ENCODE measurements at regions not wholly inside any gene's neighbourhood (a gene's known extent, or its start where the extent isn't known, plus 50 kb on each side); places are given as distances from the start of the nearest gene placed in this dataset.

DNA sequence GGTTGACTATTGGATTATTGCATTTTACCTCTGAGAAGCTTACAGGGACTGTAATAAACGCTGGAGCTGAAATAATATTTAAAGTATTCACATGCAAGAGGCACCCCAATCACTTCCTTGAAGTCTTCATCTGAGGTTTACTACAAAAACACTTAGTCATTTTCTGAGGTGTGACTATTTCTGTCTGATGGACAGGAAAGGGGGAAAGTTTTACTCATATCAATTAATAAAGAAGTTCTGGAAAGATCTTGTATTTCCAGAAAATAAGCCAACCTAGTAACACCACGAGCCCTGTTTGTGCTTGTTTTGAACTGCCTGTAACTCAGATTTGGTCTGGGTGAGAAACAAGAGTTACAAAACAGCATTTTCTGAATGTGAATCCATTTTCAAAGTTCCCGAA, 63.9 kb upstream of the PRKCQ start:
- TF ChIP-seq, protein P1, sequence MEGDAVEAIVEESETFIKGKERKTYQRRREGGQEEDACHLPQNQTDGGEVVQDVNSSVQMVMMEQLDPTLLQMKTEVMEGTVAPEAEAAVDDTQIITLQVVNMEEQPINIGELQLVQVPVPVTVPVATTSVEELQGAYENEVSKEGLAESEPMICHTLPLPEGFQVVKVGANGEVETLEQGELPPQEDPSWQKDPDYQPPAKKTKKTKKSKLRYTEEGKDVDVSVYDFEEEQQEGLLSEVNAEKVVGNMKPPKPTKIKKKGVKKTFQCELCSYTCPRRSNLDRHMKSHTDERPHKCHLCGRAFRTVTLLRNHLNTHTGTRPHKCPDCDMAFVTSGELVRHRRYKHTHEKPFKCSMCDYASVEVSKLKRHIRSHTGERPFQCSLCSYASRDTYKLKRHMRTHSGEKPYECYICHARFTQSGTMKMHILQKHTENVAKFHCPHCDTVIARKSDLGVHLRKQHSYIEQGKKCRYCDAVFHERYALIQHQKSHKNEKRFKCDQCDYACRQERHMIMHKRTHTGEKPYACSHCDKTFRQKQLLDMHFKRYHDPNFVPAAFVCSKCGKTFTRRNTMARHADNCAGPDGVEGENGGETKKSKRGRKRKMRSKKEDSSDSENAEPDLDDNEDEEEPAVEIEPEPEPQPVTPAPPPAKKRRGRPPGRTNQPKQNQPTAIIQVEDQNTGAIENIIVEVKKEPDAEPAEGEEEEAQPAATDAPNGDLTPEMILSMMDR (IDR thresholded peaks at IDR 0.05 in 8 of 11, conservative IDR thresholded peaks at IDR 0.05 in 3 of 11) = no peak
- no peak for TF ChIP-seq POLR2AphosphoS5 (IDR thresholded peaks at IDR 0.05)
- no peak for TF ChIP-seq POLR2A (IDR thresholded peaks at IDR 0.05)
